ENCODE measurements at regions not wholly inside any gene's neighbourhood (a gene's known extent, or its start where the extent isn't known, plus 50 kb on each side); places are given as distances from the start of the nearest gene placed in this dataset.

- TF ChIP-seq CTCF (conservative IDR thresholded peaks at IDR 0.05; ENCODE audit: low read depth, low read length), result no peak
- no peak overlapping the region for H3K4me3 ChIP-seq (ENCODE audit: low read length)
- no peak for DNase-seq (ENCODE audit: low read depth)
Observed at GRCh38 chr6:54613596-54613995, 233.0 kb upstream of the FAM83B start.

GRCh38 chr6:54614499-54615195, 231.9 kb upstream of the FAM83B start:
- no peak overlapping the region for H3K4me3 ChIP-seq (ENCODE audit: low read length)
- TF ChIP-seq CTCF (conservative IDR thresholded peaks at IDR 0.05; ENCODE audit: low read depth, low read length), result no peak
- DNase-seq (ENCODE audit: low read depth), result peak; percentile 92

GRCh38 chr6:54617730-54618129, 228.8 kb upstream of the FAM83B start:
- TF ChIP-seq CTCF (conservative IDR thresholded peaks at IDR 0.05; ENCODE audit: low read depth, low read length), result no peak
- peak; percentile 86 for DNase-seq (ENCODE audit: low read depth)

GRCh38 chr6:54618572-54618971, 228.0 kb upstream of the FAM83B start:
- no peak for TF ChIP-seq CTCF (conservative IDR thresholded peaks at IDR 0.05; ENCODE audit: low read depth, low read length)
- no peak overlapping the region for H3K4me3 ChIP-seq (ENCODE audit: low read length)
- no peak for DNase-seq (ENCODE audit: low read depth)

More at GRCh38 chr6:54617730-54618129, 228.8 kb upstream of the FAM83B start:
- H3K4me3 ChIP-seq (ENCODE audit: low read length), result no peak overlapping the region

DNA sequence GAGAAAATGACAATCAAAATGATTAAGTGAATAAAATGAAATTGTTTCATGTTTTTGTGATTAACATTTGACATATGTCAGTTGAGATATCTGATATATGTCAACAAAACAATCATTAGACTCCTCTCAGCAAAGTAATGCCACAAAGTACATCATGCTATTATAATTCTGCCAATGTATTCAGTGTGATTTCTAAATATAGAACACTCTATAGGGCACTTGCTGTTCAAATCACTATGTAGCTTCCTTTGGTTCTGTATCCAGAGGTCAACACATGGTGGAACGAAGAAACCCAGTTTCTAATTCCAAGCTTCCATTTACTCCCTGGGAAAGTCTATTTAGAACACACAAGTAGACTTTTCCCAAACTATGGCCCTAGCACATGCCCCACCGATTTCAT, 227.5 kb upstream of the FAM83B start:
- no peak for DNase-seq (ENCODE audit: low read depth)
- no peak for TF ChIP-seq CTCF (conservative IDR thresholded peaks at IDR 0.05; ENCODE audit: low read depth, low read length)
- H3K4me3 ChIP-seq (ENCODE audit: low read length), result no peak overlapping the region

- H3K4me3 ChIP-seq (ENCODE audit: low read length), result no peak overlapping the region
- DNase-seq (ENCODE audit: low read depth), result no peak
- TF ChIP-seq CTCF (conservative IDR thresholded peaks at IDR 0.05; ENCODE audit: low read depth, low read length), result no peak
Observed at GRCh38 chr6:54621285-54621684, 225.3 kb upstream of the FAM83B start.

DNA sequence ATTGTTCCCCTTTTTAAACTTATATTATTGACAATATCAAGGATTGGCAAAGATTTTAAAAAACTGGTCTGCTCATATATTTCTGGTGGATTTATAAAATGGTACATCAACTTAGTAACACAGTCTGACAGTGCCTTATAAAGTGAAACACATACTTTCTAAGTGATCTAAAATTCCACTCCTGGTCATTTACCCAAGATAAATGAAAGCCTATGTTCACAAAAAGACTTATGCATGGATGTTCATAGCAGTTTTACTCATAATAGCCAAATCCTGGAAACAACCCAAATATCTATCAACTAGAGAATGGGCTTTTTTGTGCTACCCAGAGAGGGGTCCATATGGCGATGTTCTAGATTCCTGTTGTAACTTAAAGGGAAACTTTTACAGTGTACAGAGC, 222.4 kb upstream of the FAM83B start:
- DNase-seq (ENCODE audit: low read depth), result no peak
- no peak for TF ChIP-seq CTCF (conservative IDR thresholded peaks at IDR 0.05; ENCODE audit: low read depth, low read length)
- no peak overlapping the region for H3K4me3 ChIP-seq (ENCODE audit: low read length)

Measured in retinal pigment epithelial cell (primary cell).